Neural cell (in vitro differentiated cells): ENCODE measurements at regions not wholly inside any gene's neighbourhood (a gene's known extent, or its start where the extent isn't known, plus 50 kb on each side); places are given as distances from the start of the nearest gene placed in this dataset.

Source experiments
- H2AFZ ChIP-seq: fragments of 200-600, 300-800 bp; sonication (generic), shearing (Covaris generic); 2 replicates; pipeline ENCODE4 v1.6.0; 2014; ENCODE audit warnings: low read depth, mild to moderate bottlenecking, antibody characterized with exemption, low read length, moderate library complexity
- H3F3A ChIP-seq: fragments of 200-600 bp; shearing (Covaris generic); 2 replicates; pipeline ENCODE4 v1.6.1; 2016; ENCODE audit warnings: mild to moderate bottlenecking, moderate library complexity, mixed read lengths, antibody characterized with exemption, low read length; ENCODE audit not compliant: insufficient read depth, poor library complexity, severe bottlenecking
- H3K27ac ChIP-seq: fragments of 200-600, 300-800 bp; sonication (generic), shearing (Covaris generic); 2 replicates; pipeline ENCODE4 v1.5.1; 2014; ENCODE audit warnings: mild to moderate bottlenecking, low read length, moderate library complexity
- H3K27me3 ChIP-seq: fragments of 300-800, 200-600 bp; sonication (generic), shearing (Covaris generic); 2 replicates; pipeline ENCODE4 v1.6.0; 2014; ENCODE audit warnings: mild to moderate bottlenecking, low read depth, low read length, moderate library complexity; ENCODE audit not compliant: insufficient read depth
- H3K36me3 ChIP-seq: fragments of 300-800, 200-600 bp; sonication (generic), shearing (Covaris generic); 2 replicates; pipeline ENCODE4 v1.5.1; 2014; ENCODE audit warnings: mild to moderate bottlenecking, antibody characterized with exemption, low read length, moderate library complexity; ENCODE audit not compliant: insufficient read depth
- H3K4me2 ChIP-seq: fragments of 300-800, 200-600 bp; sonication (generic), shearing (Covaris generic); 2 replicates; pipeline ENCODE4 v1.6.0; 2014; ENCODE audit warnings: mild to moderate bottlenecking, low read length
- H3K4me3 ChIP-seq: fragments of 300-800, 200-600 bp; sonication (generic), shearing (Covaris generic); 2 replicates; pipeline ENCODE4 v1.5.1; 2014; ENCODE audit warnings: mild to moderate bottlenecking, low read length, moderate library complexity
- H3K79me2 ChIP-seq: fragments of 200-600 bp; shearing (Covaris generic); replicated peaks from 2 replicates; pipeline ENCODE4 v1.6.0; 2014; ENCODE audit warnings: mild to moderate bottlenecking, low read length, moderate library complexity; ENCODE audit not compliant: insufficient read depth
- H3K9ac ChIP-seq: fragments of 300-800, 200-600 bp; sonication (generic), shearing (Covaris generic); 2 replicates; pipeline ENCODE4 v1.6.1; 2016; ENCODE audit warnings: mild to moderate bottlenecking, low read length, mixed read lengths
- H3K9me2 ChIP-seq: fragments of 200-600 bp; shearing (Covaris generic); 2 replicates; pipeline ENCODE4 v1.6.1; 2016; ENCODE audit warnings: mild to moderate bottlenecking, low read length, mixed read lengths; ENCODE audit not compliant: insufficient read depth
- H3K9me3 ChIP-seq: fragments of 200-600, 300-800 bp; sonication (generic), shearing (Covaris generic); 2 replicates; pipeline ENCODE4 v1.6.1; 2016; ENCODE audit warnings: mild to moderate bottlenecking, mixed run types, low read length, moderate library complexity, mixed read lengths
- H4K20me1 ChIP-seq: fragments of 200-600 bp; shearing (Covaris generic); 2 replicates; pipeline ENCODE4 v1.6.1; 2016; ENCODE audit warnings: mild to moderate bottlenecking, mixed run types; ENCODE audit not compliant: insufficient read depth
- EP300 ChIP-seq: fragments of 450-650 bp; conservative IDR thresholded peaks from 2 replicates; pipeline ENCODE4 v1.6.1; 2014; ENCODE audit warnings: antibody characterized with exemption, mild to moderate bottlenecking, moderate library complexity; ENCODE audit not compliant: poor library complexity, severe bottlenecking
- EZH2 ChIP-seq: fragments of 200-600, 300-800 bp; shearing (Covaris generic), sonication (generic); IDR thresholded peaks from 2 replicates; pipeline ENCODE4 v1.6.1; 2014; ENCODE audit warnings: antibody characterized with exemption, low read length, borderline replicate concordance, mild to moderate bottlenecking; ENCODE audit not compliant: insufficient read depth, poor library complexity, severe bottlenecking
- MXI1 ChIP-seq: fragments of 450-650 bp; conservative IDR thresholded peaks from 2 replicates; pipeline ENCODE4 v1.6.1; 2014; ENCODE audit warnings: antibody characterized with exemption, mild to moderate bottlenecking; ENCODE audit not compliant: poor library complexity, severe bottlenecking
- POLR2AphosphoS5 ChIP-seq: IDR thresholded peaks from 2 replicates; pipeline ENCODE4 v1.6.1; 2012
- RAD21 ChIP-seq: fragments of 450-650 bp; conservative IDR thresholded peaks from 2 replicates; pipeline ENCODE4 v1.6.1; 2014; ENCODE audit warnings: antibody characterized with exemption, mild to moderate bottlenecking, moderate library complexity
- SMC3 ChIP-seq: fragments of 450-650 bp; conservative IDR thresholded peaks from 2 replicates; pipeline ENCODE4 v1.6.1; 2014; ENCODE audit warnings: antibody characterized with exemption, mild to moderate bottlenecking, moderate library complexity; ENCODE audit not compliant: poor library complexity
- TAF1 ChIP-seq: IDR thresholded peaks from 2 replicates; pipeline ENCODE4 v1.6.1; 2012; ENCODE audit warnings: low read depth
- TF ChIP-seq, protein P1 (sequence below): fragments of 450-650 bp; IDR thresholded peaks from 2 replicates; pipeline ENCODE4 v1.5.1; 2014; ENCODE audit warnings: antibody characterized with exemption, mild to moderate bottlenecking, moderate library complexity; ENCODE audit not compliant: poor library complexity, severe bottlenecking
- TF ChIP-seq, protein P2 (sequence below): IDR thresholded peaks from 2 replicates; pipeline ENCODE4 v1.6.1; 2012; ENCODE audit warnings: borderline replicate concordance

DNA sequence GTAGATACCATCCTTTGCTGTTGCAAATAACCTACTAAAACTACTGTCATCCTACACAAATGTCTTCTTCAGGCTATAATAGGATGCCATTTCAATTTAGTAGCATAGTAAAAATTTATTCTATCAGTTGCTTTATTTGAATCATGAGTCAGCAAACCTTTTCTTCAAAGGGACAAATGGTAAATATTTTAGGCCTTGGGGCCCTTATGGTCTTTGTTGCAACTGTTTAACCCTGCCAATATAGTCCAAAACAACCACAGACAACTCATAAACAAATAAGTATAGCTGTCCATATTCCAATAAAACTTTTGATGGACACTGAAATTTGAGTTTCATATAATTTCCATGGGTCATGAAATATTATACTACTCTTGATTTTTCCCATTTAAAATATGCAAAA lies 54.0 kb upstream of the CCBE1 start:
- Histone ChIP-seq H4K20me1 (no peaks in the 10 kb centered on the region), H3K9me3 (no peaks in the 10 kb centered on the region), H3K79me2 (no peaks in the 10 kb centered on the region), H3F3A (no peaks in the 10 kb centered on the region), H3K27ac (no peak overlapping the region), H3K36me3 (no peaks in the 10 kb centered on the region), H3K9ac (no peak overlapping the region), H3K4me3 (no peak overlapping the region), H3K4me2 (no peak overlapping the region), H2AFZ (no peak overlapping the region), H3K9me2 (no peaks in the 10 kb centered on the region), H3K27me3 (no peaks in the 10 kb centered on the region)
- TF ChIP-seq SMC3 (no peak), MXI1 (no peak), POLR2AphosphoS5 (no peak), EP300 (no peak), EZH2 (no peak), TAF1 (no peak), RAD21 (no peak)
- TF ChIP-seq, protein P1, sequence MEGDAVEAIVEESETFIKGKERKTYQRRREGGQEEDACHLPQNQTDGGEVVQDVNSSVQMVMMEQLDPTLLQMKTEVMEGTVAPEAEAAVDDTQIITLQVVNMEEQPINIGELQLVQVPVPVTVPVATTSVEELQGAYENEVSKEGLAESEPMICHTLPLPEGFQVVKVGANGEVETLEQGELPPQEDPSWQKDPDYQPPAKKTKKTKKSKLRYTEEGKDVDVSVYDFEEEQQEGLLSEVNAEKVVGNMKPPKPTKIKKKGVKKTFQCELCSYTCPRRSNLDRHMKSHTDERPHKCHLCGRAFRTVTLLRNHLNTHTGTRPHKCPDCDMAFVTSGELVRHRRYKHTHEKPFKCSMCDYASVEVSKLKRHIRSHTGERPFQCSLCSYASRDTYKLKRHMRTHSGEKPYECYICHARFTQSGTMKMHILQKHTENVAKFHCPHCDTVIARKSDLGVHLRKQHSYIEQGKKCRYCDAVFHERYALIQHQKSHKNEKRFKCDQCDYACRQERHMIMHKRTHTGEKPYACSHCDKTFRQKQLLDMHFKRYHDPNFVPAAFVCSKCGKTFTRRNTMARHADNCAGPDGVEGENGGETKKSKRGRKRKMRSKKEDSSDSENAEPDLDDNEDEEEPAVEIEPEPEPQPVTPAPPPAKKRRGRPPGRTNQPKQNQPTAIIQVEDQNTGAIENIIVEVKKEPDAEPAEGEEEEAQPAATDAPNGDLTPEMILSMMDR: no peak
- TF ChIP-seq, protein P2, sequence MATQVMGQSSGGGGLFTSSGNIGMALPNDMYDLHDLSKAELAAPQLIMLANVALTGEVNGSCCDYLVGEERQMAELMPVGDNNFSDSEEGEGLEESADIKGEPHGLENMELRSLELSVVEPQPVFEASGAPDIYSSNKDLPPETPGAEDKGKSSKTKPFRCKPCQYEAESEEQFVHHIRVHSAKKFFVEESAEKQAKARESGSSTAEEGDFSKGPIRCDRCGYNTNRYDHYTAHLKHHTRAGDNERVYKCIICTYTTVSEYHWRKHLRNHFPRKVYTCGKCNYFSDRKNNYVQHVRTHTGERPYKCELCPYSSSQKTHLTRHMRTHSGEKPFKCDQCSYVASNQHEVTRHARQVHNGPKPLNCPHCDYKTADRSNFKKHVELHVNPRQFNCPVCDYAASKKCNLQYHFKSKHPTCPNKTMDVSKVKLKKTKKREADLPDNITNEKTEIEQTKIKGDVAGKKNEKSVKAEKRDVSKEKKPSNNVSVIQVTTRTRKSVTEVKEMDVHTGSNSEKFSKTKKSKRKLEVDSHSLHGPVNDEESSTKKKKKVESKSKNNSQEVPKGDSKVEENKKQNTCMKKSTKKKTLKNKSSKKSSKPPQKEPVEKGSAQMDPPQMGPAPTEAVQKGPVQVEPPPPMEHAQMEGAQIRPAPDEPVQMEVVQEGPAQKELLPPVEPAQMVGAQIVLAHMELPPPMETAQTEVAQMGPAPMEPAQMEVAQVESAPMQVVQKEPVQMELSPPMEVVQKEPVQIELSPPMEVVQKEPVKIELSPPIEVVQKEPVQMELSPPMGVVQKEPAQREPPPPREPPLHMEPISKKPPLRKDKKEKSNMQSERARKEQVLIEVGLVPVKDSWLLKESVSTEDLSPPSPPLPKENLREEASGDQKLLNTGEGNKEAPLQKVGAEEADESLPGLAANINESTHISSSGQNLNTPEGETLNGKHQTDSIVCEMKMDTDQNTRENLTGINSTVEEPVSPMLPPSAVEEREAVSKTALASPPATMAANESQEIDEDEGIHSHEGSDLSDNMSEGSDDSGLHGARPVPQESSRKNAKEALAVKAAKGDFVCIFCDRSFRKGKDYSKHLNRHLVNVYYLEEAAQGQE: no peak

DNA sequence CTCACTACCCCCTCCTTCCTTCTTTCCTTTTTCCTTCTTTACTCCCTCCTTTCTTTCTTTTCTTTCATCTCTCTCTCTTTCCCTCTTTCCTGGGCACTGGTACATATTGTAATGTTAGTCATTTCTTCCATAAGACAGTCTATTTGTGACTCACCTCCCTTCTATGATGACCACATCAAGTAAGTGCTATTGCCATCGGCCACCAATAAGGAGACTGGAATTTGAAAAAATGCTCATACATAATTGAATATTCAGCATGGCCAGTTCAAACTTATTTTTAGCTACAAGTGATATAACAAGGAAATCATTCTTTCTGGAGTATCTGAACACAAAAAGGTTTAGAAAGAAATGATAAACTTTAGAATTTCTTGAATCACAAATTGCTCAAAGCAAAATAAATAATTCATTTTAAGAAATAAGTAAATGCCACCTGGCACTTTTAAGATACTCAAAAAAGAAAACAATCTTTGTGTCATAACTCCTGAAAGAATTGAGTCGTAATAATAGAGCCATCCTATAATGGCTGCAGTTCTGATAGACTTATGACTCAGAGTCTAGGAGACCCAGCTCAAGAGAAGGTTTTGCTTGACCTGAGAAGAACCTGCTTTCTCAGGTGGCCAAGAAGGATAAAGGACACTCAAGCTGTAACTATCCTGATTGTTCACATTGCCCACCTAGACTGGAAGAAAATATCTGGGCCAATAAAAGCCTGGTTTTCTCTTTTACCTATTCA lies 51.6 kb upstream of the CCBE1 start:
- TF ChIP-seq EP300: no peak
- TF ChIP-seq SMC3: no peak
- TF ChIP-seq RAD21: no peak
- TF ChIP-seq, protein P2: no peak
- TF ChIP-seq, protein P1: no peak
- no peak for TF ChIP-seq EZH2
- no peak for TF ChIP-seq TAF1
- no peak for TF ChIP-seq MXI1
- TF ChIP-seq POLR2AphosphoS5: no peak
- H3K27me3 ChIP-seq: no peaks in the 10 kb centered on the region
- no peak overlapping the region for H3K4me3 ChIP-seq
- H3K36me3 ChIP-seq: no peaks in the 10 kb centered on the region
- H3F3A ChIP-seq: no peaks in the 10 kb centered on the region
- no peaks in the 10 kb centered on the region for H3K79me2 ChIP-seq
- H4K20me1 ChIP-seq: no peaks in the 10 kb centered on the region
- no peaks in the 10 kb centered on the region for H3K9me3 ChIP-seq
- H3K9me2 ChIP-seq: no peaks in the 10 kb centered on the region
- H3K27ac ChIP-seq: no peak overlapping the region
- no peak overlapping the region for H3K4me2 ChIP-seq
- no peak overlapping the region for H3K9ac ChIP-seq
- H2AFZ ChIP-seq: no peak overlapping the region
